SK-N-MC (cell line): ENCODE measurements at regions not wholly inside any gene's neighbourhood (a gene's known extent, or its start where the extent isn't known, plus 50 kb on each side); places are given as distances from the start of the nearest gene placed in this dataset.

Source experiments
- DNase-seq: peaks from one replicate; pipeline ENCODE4 v3.0.0-alpha.2; 2011; ENCODE audit warnings: low read depth, low spot score
- H3K27ac ChIP-seq: fragments of 200-600 bp; sonication (generic); 2 replicates; pipeline ENCODE4 v1.5.1; 2016; ENCODE audit warnings: mixed run types
- H3K36me3 ChIP-seq: fragments of 200-600 bp; sonication (generic); 2 replicates; pipeline ENCODE4 v1.6.1; 2017; ENCODE audit warnings: antibody characterized with exemption, low read length, mixed read lengths; ENCODE audit not compliant: insufficient read depth
- H3K4me3 ChIP-seq: fragments of 200-600 bp; sonication (generic); 2 replicates; pipeline ENCODE4 v1.5.1; 2016
- H3K9ac ChIP-seq: fragments of 200-600 bp; sonication (generic); 2 replicates; pipeline ENCODE4 v1.8.0; 2017; ENCODE audit warnings: mixed run types, mixed read lengths; ENCODE audit not compliant: insufficient read length
- H3K9me3 ChIP-seq: fragments of 200-600 bp; sonication (generic); 2 replicates; pipeline ENCODE4 v1.6.1; 2017; ENCODE audit warnings: low read depth, mild to moderate bottlenecking, antibody characterized with exemption, low read length, moderate library complexity, mixed read lengths
- EZH2 ChIP-seq: fragments of 200-600 bp; sonication (generic); IDR thresholded peaks from one replicate; pipeline ENCODE4 v1.6.1; 2017; ENCODE audit warnings: antibody characterized with exemption
- FOXP2 ChIP-seq: optimal IDR thresholded peaks from 2 replicates; pipeline ENCODE3; 2011; ENCODE audit warnings: mild to moderate bottlenecking, moderate library complexity; ENCODE audit not compliant: insufficient read depth; ENCODE audit errors: extremely low read length, control extremely low read depth
- POLR2AphosphoS5 ChIP-seq: IDR thresholded peaks from 2 replicates; pipeline ENCODE4 v1.6.1; 2012; ENCODE audit warnings: mild to moderate bottlenecking, low read depth, low read length, borderline replicate concordance

- H3K36me3 ChIP-seq, result no peaks in the 10 kb centered on the region
- TF ChIP-seq FOXP2 (no peak), EZH2 (no peak), POLR2AphosphoS5 (no peak)
- H3K9me3 ChIP-seq, result no peaks in the 10 kb centered on the region
- no peak overlapping the region for H3K4me3 ChIP-seq
- no peak for DNase-seq
- no peak overlapping the region for H3K9ac ChIP-seq
- no peak overlapping the region for H3K27ac ChIP-seq
Observed at GRCh38 chrX:28042260-28042659, 61.0 kb upstream of the DCAF8L1 start.

DNA sequence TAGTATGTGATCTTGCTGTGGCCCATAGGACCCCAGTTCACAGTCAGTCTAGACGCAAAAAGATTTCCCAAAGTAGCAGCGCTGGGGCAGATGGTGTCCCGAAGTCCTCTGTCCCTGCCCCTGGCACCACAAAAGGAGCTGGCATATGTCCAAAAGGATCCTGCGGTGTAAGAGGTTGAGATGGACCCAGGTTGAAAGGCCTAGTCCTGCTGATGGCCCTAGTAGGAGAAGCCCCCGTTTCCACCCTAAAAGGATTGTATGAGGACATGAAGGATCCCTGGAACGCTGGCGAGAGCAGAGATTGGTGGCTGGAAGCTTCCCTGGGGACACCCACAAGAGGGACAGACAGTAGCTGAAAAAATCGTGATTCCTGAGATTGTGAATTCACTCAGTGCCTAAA lies 58.0 kb upstream of the DCAF8L1 start:
- Histone ChIP-seq H3K4me3 (no peak overlapping the region), H3K9ac (no peak overlapping the region), H3K27ac (no peak overlapping the region), H3K9me3 (no peaks in the 10 kb centered on the region), H3K36me3 (no peaks in the 10 kb centered on the region)
- DNase-seq, result no peak
- TF ChIP-seq EZH2 (no peak), POLR2AphosphoS5 (no peak), FOXP2 (no peak)
